ENCODE measurements at regions not wholly inside any gene's neighbourhood (a gene's known extent, or its start where the extent isn't known, plus 50 kb on each side); places are given as distances from the start of the nearest gene placed in this dataset.

GRCh38 chr21:16840538-16840937 lies 672.3 kb upstream of the CXADR start:
- no peak for DNase-seq (ENCODE audit: low read depth)
- no peak overlapping the region for H3K4me3 ChIP-seq (ENCODE audit: low read depth, low read length)
- in situ Hi-C loops (cut with HindIII; ENCODE audit: low sequenced_read_pairs) = no loop called here
- no peak for TF ChIP-seq CTCF (IDR thresholded peaks at IDR 0.05; ENCODE audit: low read depth, low read length, missing control alignments)

GRCh38 chr21:16841975-16842695 lies 670.7 kb upstream of the CXADR start:
- in situ Hi-C loops (cut with HindIII; ENCODE audit: low sequenced_read_pairs) = no loop called here
- TF ChIP-seq CTCF (IDR thresholded peaks at IDR 0.05; ENCODE audit: low read depth, low read length, missing control alignments) = no peak
- H3K4me3 ChIP-seq (ENCODE audit: low read depth, low read length) = no peak overlapping the region
- no peak for DNase-seq (ENCODE audit: low read depth)

GRCh38 chr21:16842696-16843035 lies 670.2 kb upstream of the CXADR start:
- H3K4me3 ChIP-seq (ENCODE audit: low read depth, low read length) = no peak overlapping the region
- in situ Hi-C loops (cut with HindIII; ENCODE audit: low sequenced_read_pairs) = no loop called here
- no peak for TF ChIP-seq CTCF (IDR thresholded peaks at IDR 0.05; ENCODE audit: low read depth, low read length, missing control alignments)
- no peak for DNase-seq (ENCODE audit: low read depth)

GRCh38 chr21:16847211-16847610 lies 665.6 kb upstream of the CXADR start:
- TF ChIP-seq CTCF (IDR thresholded peaks at IDR 0.05; ENCODE audit: low read depth, low read length, missing control alignments) = no peak
- in situ Hi-C loops (cut with HindIII; ENCODE audit: low sequenced_read_pairs) = no loop called here
- DNase-seq (ENCODE audit: low read depth) = no peak
- no peak overlapping the region for H3K4me3 ChIP-seq (ENCODE audit: low read depth, low read length)

GRCh38 chr21:16851054-16851453 lies 661.8 kb upstream of the CXADR start:
- H3K4me3 ChIP-seq (ENCODE audit: low read depth, low read length) = no peak overlapping the region
- no peak for DNase-seq (ENCODE audit: low read depth)
- no peak for TF ChIP-seq CTCF (IDR thresholded peaks at IDR 0.05; ENCODE audit: low read depth, low read length, missing control alignments)
- in situ Hi-C loops (cut with HindIII; ENCODE audit: low sequenced_read_pairs) = no loop called here

GRCh38 chr21:16855164-16855667 lies 657.6 kb upstream of the CXADR start:
- no peak for DNase-seq (ENCODE audit: low read depth)
- no peak overlapping the region for H3K4me3 ChIP-seq (ENCODE audit: low read depth, low read length)
- in situ Hi-C loops (cut with HindIII; ENCODE audit: low sequenced_read_pairs) = no loop called here
- TF ChIP-seq CTCF (IDR thresholded peaks at IDR 0.05; ENCODE audit: low read depth, low read length, missing control alignments) = no peak

All from astrocyte of the cerebellum (primary cell).